ENCODE measurements at regions not wholly inside any gene's neighbourhood (a gene's known extent, or its start where the extent isn't known, plus 50 kb on each side); places are given as distances from the start of the nearest gene placed in this dataset.

- H2AFZ ChIP-seq = no peak overlapping the region
- H3K27ac ChIP-seq = no peak overlapping the region
- no peak overlapping the region for H3K4me3 ChIP-seq
- 66% methylated on average over 11 of the region's 11 CpGs for WGBS (ENCODE audit: low lambda C conversion rate, missing lambda C conversion rate)
- no peaks in the 10 kb centered on the region for H4K20me1 ChIP-seq (ENCODE audit: insufficient read depth, poor library complexity, severe bottlenecking)
- no peaks in the 10 kb centered on the region for H3K36me3 ChIP-seq (replicated peaks; ENCODE audit: insufficient read depth, low read depth)
- no peak overlapping the region for H3K4me2 ChIP-seq
- DNase-seq (ENCODE audit: low spot score) = peak; percentile 23
- TF ChIP-seq EZH2 (IDR thresholded peaks at IDR 0.05; ENCODE audit: borderline replicate concordance) = no peak
- no peak for TF ChIP-seq EZH2phosphoT487 (IDR thresholded peaks at IDR 0.05; ENCODE audit: low read depth, severe bottlenecking, unreplicated experiment)
- no peak for TF ChIP-seq CTCF (IDR thresholded peaks at IDR 0.05; ENCODE audit: poor library complexity)
- no peaks in the 10 kb centered on the region for H3K79me2 ChIP-seq
- no peaks in the 10 kb centered on the region for H3K9me3 ChIP-seq (ENCODE audit: low read depth)
- H3K4me1 ChIP-seq (ENCODE audit: insufficient read depth) = no peaks in the 10 kb centered on the region
- no peaks in the 10 kb centered on the region for H3K27me3 ChIP-seq
- H3K9me2 ChIP-seq (replicated peaks; ENCODE audit: insufficient read depth) = no peaks in the 10 kb centered on the region
Measured at GRCh38 chr3:63015614-63016309, 140.5 kb upstream of the CADPS start.

- Histone ChIP-seq H2AFZ (no peak overlapping the region), H3K9me2 (replicated peaks; ENCODE audit: insufficient read depth) (no peaks in the 10 kb centered on the region), H3K4me3 (no peak overlapping the region), H3K79me2 (no peaks in the 10 kb centered on the region), H3K4me2 (no peak overlapping the region), H3K36me3 (replicated peaks; ENCODE audit: insufficient read depth, low read depth) (no peaks in the 10 kb centered on the region), H3K27ac (no peak overlapping the region), H3K9me3 (ENCODE audit: low read depth) (no peaks in the 10 kb centered on the region), H4K20me1 (ENCODE audit: insufficient read depth, poor library complexity, severe bottlenecking) (no peaks in the 10 kb centered on the region), H3K4me1 (ENCODE audit: insufficient read depth) (no peaks in the 10 kb centered on the region), H3K27me3 (no peaks in the 10 kb centered on the region)
- no peak for DNase-seq (ENCODE audit: low spot score)
- WGBS (ENCODE audit: low lambda C conversion rate, missing lambda C conversion rate) = 64% methylated on average over 2 of the region's 2 CpGs
- TF ChIP-seq EZH2phosphoT487 (IDR thresholded peaks at IDR 0.05; ENCODE audit: low read depth, severe bottlenecking, unreplicated experiment) (no peak), EZH2 (IDR thresholded peaks at IDR 0.05; ENCODE audit: borderline replicate concordance) (no peak), CTCF (IDR thresholded peaks at IDR 0.05; ENCODE audit: poor library complexity) (no peak)
Measured at GRCh38 chr3:63022114-63022513, 146.9 kb upstream of the CADPS start.

GRCh38 chr3:63026722-63027121 lies 151.5 kb upstream of the CADPS start:
- WGBS (ENCODE audit: low lambda C conversion rate, missing lambda C conversion rate) = 85% methylated on average over 2 of the region's 2 CpGs
- H3K4me1 ChIP-seq (ENCODE audit: insufficient read depth) = no peaks in the 10 kb centered on the region
- no peaks in the 10 kb centered on the region for H3K36me3 ChIP-seq (replicated peaks; ENCODE audit: insufficient read depth, low read depth)
- no peak overlapping the region for H3K4me3 ChIP-seq
- TF ChIP-seq EZH2phosphoT487 (IDR thresholded peaks at IDR 0.05; ENCODE audit: low read depth, severe bottlenecking, unreplicated experiment) (no peak), CTCF (IDR thresholded peaks at IDR 0.05; ENCODE audit: poor library complexity) (no peak)
- H3K9me2 ChIP-seq (replicated peaks; ENCODE audit: insufficient read depth) = no peaks in the 10 kb centered on the region
- H3K27me3 ChIP-seq = no peaks in the 10 kb centered on the region
- H3K27ac ChIP-seq = no peak overlapping the region
- no peak for DNase-seq (ENCODE audit: low spot score)
- H3K9me3 ChIP-seq (ENCODE audit: low read depth) = no peaks in the 10 kb centered on the region
- no peak overlapping the region for H3K4me2 ChIP-seq
- no peak overlapping the region for H2AFZ ChIP-seq
- H4K20me1 ChIP-seq (ENCODE audit: insufficient read depth, poor library complexity, severe bottlenecking) = no peaks in the 10 kb centered on the region
- H3K79me2 ChIP-seq = no peaks in the 10 kb centered on the region

Measured in hepatocyte (in vitro differentiated cells).